ENCODE measurements at regions not wholly inside any gene's neighbourhood (a gene's known extent, or its start where the extent isn't known, plus 50 kb on each side); places are given as distances from the start of the nearest gene placed in this dataset.

- TF ChIP-seq CTCF (IDR thresholded peaks at IDR 0.05) (no peak), POLR2A (IDR thresholded peaks at IDR 0.05) (no peak)
These were observed 232.2 kb downstream of the DHX15 start for GRCh38 chr4:24352112-24352511.
